ENCODE measurements at regions not wholly inside any gene's neighbourhood (a gene's known extent, or its start where the extent isn't known, plus 50 kb on each side); places are given as distances from the start of the nearest gene placed in this dataset.
"Not testable (repeated sequence)": the region's sequence is repeated elsewhere in the genome, so short reads cannot be mapped to it uniquely, and the experiment has no call there.

DNA sequence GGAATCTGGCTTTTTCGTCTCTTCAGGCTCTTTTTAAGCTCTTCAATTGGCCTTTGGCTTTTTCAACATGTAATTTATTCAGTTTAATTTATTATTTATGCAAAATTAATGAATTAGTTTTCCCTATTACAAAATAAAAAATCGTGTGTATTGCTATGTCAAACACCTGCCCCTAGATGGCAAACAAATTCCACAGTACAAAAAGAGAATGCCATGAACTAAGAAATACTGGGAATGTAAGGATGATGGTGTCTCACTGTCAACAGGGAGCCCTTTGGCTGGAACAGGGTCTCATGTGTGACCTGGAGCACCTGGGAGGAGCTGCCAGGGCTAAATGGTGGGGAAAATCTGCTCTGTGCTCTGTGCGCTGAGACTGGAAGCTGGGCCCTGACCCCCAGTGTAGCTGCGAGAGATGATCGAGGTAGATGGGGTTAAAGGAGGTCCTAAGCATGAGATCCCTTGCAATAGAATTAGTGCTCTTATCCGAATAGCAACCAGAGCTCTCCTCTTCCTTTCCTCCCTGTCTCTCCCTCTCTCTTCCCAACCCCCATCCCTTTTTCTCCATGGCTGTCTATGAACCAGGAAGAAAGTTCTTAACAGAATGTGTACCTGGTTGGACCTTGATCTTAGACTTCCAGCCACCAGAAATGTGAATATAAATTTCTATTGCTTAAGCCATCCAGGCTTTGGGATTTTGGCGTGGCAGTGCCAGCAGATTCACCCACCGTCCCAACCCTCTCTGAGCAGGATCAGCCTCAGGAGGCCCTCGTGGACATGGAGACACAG, 1183.5 kb downstream of the RPIA start:
- H3K9me1 ChIP-seq (ENCODE audit: insufficient read depth, low read length); H2AK9ac ChIP-seq (replicated peaks; ENCODE audit: low read depth, low read length, poor library complexity); H4K5ac ChIP-seq (ENCODE audit: low read depth, low read length); DNase-seq; H3K79me1 ChIP-seq (ENCODE audit: low read depth in 1 of 2, low read length in 2 of 2); H2BK15ac ChIP-seq (ENCODE audit: low read depth, low read length); H2AFZ ChIP-seq (replicated peaks; ENCODE audit: low read length, poor library complexity); H3K4me1 ChIP-seq (ENCODE audit: control insufficient read depth, insufficient read depth, low read length); dilution Hi-C loops (cut with HindIII; ENCODE audit: low sequenced_read_pairs, unreplicated experiment); H3K56ac ChIP-seq (ENCODE audit: extremely low read depth, insufficient read depth, low read length); H3K9me3 ChIP-seq (ENCODE audit: control insufficient read depth, insufficient read depth, low read length); H2BK5ac ChIP-seq (ENCODE audit: low read depth, low read length, poor library complexity, severe bottlenecking); H3K18ac ChIP-seq (ENCODE audit: low read depth, low read length); ATAC-seq (ENCODE audit: low read depth); H4K91ac ChIP-seq (ENCODE audit: insufficient read depth, low read depth, low read length); H2AK5ac ChIP-seq (ENCODE audit: low read depth, low read length); H3K14ac ChIP-seq (replicated peaks; ENCODE audit: low read depth, low read length); H2BK20ac ChIP-seq (ENCODE audit: low read depth, low read length); H3K9ac ChIP-seq (ENCODE audit: low read depth, low read length); H4K8ac ChIP-seq (ENCODE audit: low read depth in 2 of 2, low read length in 2 of 2); H3K36me3 ChIP-seq (ENCODE audit: control insufficient read depth, insufficient read depth, low read length); H3K23ac ChIP-seq (ENCODE audit: low read depth, low read length); H3K27ac ChIP-seq (ENCODE audit: insufficient read depth, low read length); H3K27me3 ChIP-seq (ENCODE audit: control insufficient read depth, insufficient read depth, low read length); BruUV-seq (replicated peaks); H2BK120ac ChIP-seq (ENCODE audit: low read depth, low read length); H3K4me3 ChIP-seq (ENCODE audit: insufficient read depth, low read depth, low read length); CTCF ChIA-PET; intact Hi-C loops (cut with micrococcal nuclease); in situ Hi-C loops (cut with MboI; ENCODE audit: low sequenced_read_pairs); H3K4ac ChIP-seq (ENCODE audit: low read depth, low read length); H3K4me2 ChIP-seq (ENCODE audit: low read depth, low read length); H4K20me1 ChIP-seq (ENCODE audit: insufficient read depth, low read length); POLR2A ChIA-PET (ENCODE audit: unreplicated experiment): not testable (repeated sequence)
- WGBS, 2 experiments (ENCODE audit: extremely low coverage in 2 of 2, insufficient read length in 1 of 2), result no CpG with 5 or more reads among the region's 9 CpGs

GRCh38 chr2:89876445-89876844, 1185.0 kb downstream of the RPIA start:
- H3K27me3 ChIP-seq (ENCODE audit: control insufficient read depth, insufficient read depth, low read length); DNase-seq; H3K9ac ChIP-seq (ENCODE audit: low read depth, low read length); H3K56ac ChIP-seq (ENCODE audit: extremely low read depth, insufficient read depth, low read length); H2BK20ac ChIP-seq (ENCODE audit: low read depth, low read length); H2BK5ac ChIP-seq (ENCODE audit: low read depth, low read length, poor library complexity, severe bottlenecking); H3K14ac ChIP-seq (replicated peaks; ENCODE audit: low read depth, low read length); H3K4me1 ChIP-seq (ENCODE audit: control insufficient read depth, insufficient read depth, low read length); H3K9me1 ChIP-seq (ENCODE audit: insufficient read depth, low read length); H4K20me1 ChIP-seq (ENCODE audit: insufficient read depth, low read length); H3K23ac ChIP-seq (ENCODE audit: low read depth, low read length); H3K79me1 ChIP-seq (ENCODE audit: low read depth in 1 of 2, low read length in 2 of 2); H3K4me2 ChIP-seq (ENCODE audit: low read depth, low read length); H2AFZ ChIP-seq (replicated peaks; ENCODE audit: low read length, poor library complexity); H2BK120ac ChIP-seq (ENCODE audit: low read depth, low read length); H4K8ac ChIP-seq (ENCODE audit: low read depth in 2 of 2, low read length in 2 of 2); H2AK5ac ChIP-seq (ENCODE audit: low read depth, low read length); H3K36me3 ChIP-seq (ENCODE audit: control insufficient read depth, insufficient read depth, low read length); H3K18ac ChIP-seq (ENCODE audit: low read depth, low read length); in situ Hi-C loops (cut with MboI; ENCODE audit: low sequenced_read_pairs); CTCF ChIA-PET; BruUV-seq (replicated peaks); H3K4ac ChIP-seq (ENCODE audit: low read depth, low read length); H3K27ac ChIP-seq (ENCODE audit: insufficient read depth, low read length); H4K91ac ChIP-seq (ENCODE audit: insufficient read depth, low read depth, low read length); POLR2A ChIA-PET (ENCODE audit: unreplicated experiment); H2AK9ac ChIP-seq (replicated peaks; ENCODE audit: low read depth, low read length, poor library complexity); H3K9me3 ChIP-seq (ENCODE audit: control insufficient read depth, insufficient read depth, low read length); dilution Hi-C loops (cut with HindIII; ENCODE audit: low sequenced_read_pairs, unreplicated experiment); H2BK15ac ChIP-seq (ENCODE audit: low read depth, low read length); H4K5ac ChIP-seq (ENCODE audit: low read depth, low read length); intact Hi-C loops (cut with micrococcal nuclease); ATAC-seq (ENCODE audit: low read depth); H3K4me3 ChIP-seq (ENCODE audit: insufficient read depth, low read depth, low read length): not testable (repeated sequence)
- WGBS, 2 experiments (ENCODE audit: extremely low coverage in 2 of 2, insufficient read length in 1 of 2), result no CpG with 5 or more reads among the region's 1 CpG
